A673 (cell line): ENCODE measurements at regions not wholly inside any gene's neighbourhood (a gene's known extent, or its start where the extent isn't known, plus 50 kb on each side); places are given as distances from the start of the nearest gene placed in this dataset.

ENCODE experiments used
- BruUV-seq: library from RNA; stranded (reverse); fragments of 400-500 nt; replicated peaks from 2 replicates; lab custom pipeline; 2021; lab: Mats Ljungman, UMichigan
- CTCF ChIA-PET: fragments of 300-600 bp; sonication (Branson Sonifier 250); formaldehyde crosslinking; loops from one replicate; lab custom pipeline; 2022; ENCODE audit warnings: antibody characterized with exemption; lab: Charles Lee
- POLR2A ChIA-PET: fragments of 300-600 bp; sonication (Branson Sonifier 250); formaldehyde crosslinking; loops from one replicate; lab custom pipeline; 2022; ENCODE audit warnings: antibody characterized with exemption; ENCODE audit not compliant: low non-redundant PET; lab: Charles Lee
- DNase-seq: peaks from one replicate; pipeline ENCODE4 v3.0.0-alpha.2; 2015; ENCODE audit warnings: low spot score
- H3K27ac ChIP-seq: fragments of 200-600 bp; sonication (generic); 2 replicates; pipeline ENCODE4 v1.5.1; 2016; ENCODE audit warnings: mixed run types, low read depth, mild to moderate bottlenecking, mixed read lengths, antibody characterized with exemption, low read length; ENCODE audit not compliant: poor library complexity, severe bottlenecking
- H3K27me3 ChIP-seq: fragments of 200-600 bp; sonication (generic); replicated peaks from 2 replicates; pipeline ENCODE4 v1.6.1; 2017; ENCODE audit warnings: mixed run types, low read depth, mild to moderate bottlenecking, mixed read lengths, antibody characterized with exemption, low read length; ENCODE audit not compliant: insufficient read depth, poor library complexity
- H3K36me3 ChIP-seq: fragments of 200-600 bp; sonication (generic); 2 replicates; pipeline ENCODE4 v1.6.1; 2016; ENCODE audit warnings: mixed run types, mild to moderate bottlenecking, mixed read lengths, antibody characterized with exemption, low read length; ENCODE audit not compliant: insufficient read depth, poor library complexity, severe bottlenecking
- H3K4me1 ChIP-seq: fragments of 200-600 bp; sonication (generic); 2 replicates; pipeline ENCODE4 v1.6.1; 2017; ENCODE audit warnings: mixed run types, mild to moderate bottlenecking, mixed read lengths, antibody characterized with exemption, low read length; ENCODE audit not compliant: insufficient read depth, poor library complexity, severe bottlenecking
- H3K4me3 ChIP-seq: fragments of 200-600 bp; sonication (generic); 2 replicates; pipeline ENCODE4 v1.5.1; 2016; ENCODE audit warnings: low read depth, mixed run types, mild to moderate bottlenecking, mixed read lengths, low read length; ENCODE audit not compliant: poor library complexity, severe bottlenecking
- H3K9me3 ChIP-seq: fragments of 200-600 bp; sonication (generic); 2 replicates; pipeline ENCODE4 v1.6.1; 2016; ENCODE audit warnings: mixed run types, low read depth, mild to moderate bottlenecking, mixed read lengths, antibody characterized with exemption, low read length; ENCODE audit not compliant: poor library complexity, severe bottlenecking
- EZH2 ChIP-seq: fragments of 200-600 bp; sonication (generic); IDR thresholded peaks from 2 replicates; pipeline ENCODE4 v1.6.1; 2017; ENCODE audit warnings: borderline replicate concordance, low read depth, mild to moderate bottlenecking, mixed read lengths, antibody characterized with exemption, low read length; ENCODE audit not compliant: poor library complexity, severe bottlenecking
- intact Hi-C: fragments of 100-400 bp; cut with micrococcal nuclease; formaldehyde crosslinking; loops from one replicate; pipeline ENCODE4 v1.10.0; 2022; ENCODE audit not compliant: unreplicated experiment
- TF ChIP-seq, protein P1 (sequence below): fragments of 300-800, 200-600 bp; sonication (generic); conservative IDR thresholded peaks from 2 replicates; pipeline ENCODE4 v1.5.1; 2017; ENCODE audit warnings: low read depth, mild to moderate bottlenecking, antibody characterized with exemption, low read length, moderate library complexity, mixed read lengths

DNA sequence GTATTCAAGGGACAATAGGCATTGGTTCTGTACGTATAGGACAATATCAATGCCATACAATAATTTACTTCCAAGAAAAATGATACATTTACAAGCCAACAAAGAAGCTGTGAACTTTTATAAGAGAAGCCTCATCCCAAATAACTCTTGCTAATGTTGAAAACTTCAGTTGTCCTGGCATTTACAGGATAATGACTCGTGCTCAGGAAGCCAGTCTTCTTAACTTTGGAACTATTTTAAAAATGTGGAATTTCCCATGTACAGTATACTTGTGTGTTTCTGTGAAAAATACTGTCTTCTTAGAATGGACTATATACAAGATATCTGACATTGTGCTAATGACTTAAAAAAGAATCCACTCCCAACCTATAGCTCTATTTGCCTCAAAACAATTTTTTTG, 1479.3 kb upstream of the CDH9 start:
- peaks cover 3% of the 10 kb centered on the region for H3K9me3 ChIP-seq
- CTCF ChIA-PET = no interaction called here
- no peak overlapping the region for H3K27ac ChIP-seq
- H3K27me3 ChIP-seq = no peaks in the 10 kb centered on the region
- no peaks in the 10 kb centered on the region for H3K4me1 ChIP-seq
- no peaks in the 10 kb centered on the region for H3K36me3 ChIP-seq
- no peak for TF ChIP-seq EZH2
- TF ChIP-seq, protein P1, sequence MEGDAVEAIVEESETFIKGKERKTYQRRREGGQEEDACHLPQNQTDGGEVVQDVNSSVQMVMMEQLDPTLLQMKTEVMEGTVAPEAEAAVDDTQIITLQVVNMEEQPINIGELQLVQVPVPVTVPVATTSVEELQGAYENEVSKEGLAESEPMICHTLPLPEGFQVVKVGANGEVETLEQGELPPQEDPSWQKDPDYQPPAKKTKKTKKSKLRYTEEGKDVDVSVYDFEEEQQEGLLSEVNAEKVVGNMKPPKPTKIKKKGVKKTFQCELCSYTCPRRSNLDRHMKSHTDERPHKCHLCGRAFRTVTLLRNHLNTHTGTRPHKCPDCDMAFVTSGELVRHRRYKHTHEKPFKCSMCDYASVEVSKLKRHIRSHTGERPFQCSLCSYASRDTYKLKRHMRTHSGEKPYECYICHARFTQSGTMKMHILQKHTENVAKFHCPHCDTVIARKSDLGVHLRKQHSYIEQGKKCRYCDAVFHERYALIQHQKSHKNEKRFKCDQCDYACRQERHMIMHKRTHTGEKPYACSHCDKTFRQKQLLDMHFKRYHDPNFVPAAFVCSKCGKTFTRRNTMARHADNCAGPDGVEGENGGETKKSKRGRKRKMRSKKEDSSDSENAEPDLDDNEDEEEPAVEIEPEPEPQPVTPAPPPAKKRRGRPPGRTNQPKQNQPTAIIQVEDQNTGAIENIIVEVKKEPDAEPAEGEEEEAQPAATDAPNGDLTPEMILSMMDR = no peak
- POLR2A ChIA-PET = no interaction called here
- BruUV-seq = no TSS peak
- intact Hi-C loops = no loop called here
- no peak overlapping the region for H3K4me3 ChIP-seq
- no peak for DNase-seq

DNA sequence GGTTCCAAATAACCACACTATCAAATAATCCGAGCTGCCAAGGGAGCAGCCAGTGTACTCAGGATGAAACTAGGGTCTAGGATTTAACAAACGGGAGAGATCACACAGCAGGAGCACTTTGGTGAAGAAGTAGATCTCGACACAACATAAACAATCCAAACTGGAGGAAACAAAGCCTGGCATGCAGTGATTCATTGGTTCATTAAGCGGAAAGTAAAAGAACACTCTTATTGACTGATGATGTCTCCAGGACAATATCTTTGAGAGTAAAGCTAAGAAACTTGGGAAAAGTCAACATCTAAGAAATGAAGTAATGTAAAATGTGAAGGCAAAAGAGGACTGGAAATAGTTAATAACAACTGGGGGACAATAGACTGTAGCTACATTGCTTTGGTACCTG, 1478.3 kb upstream of the CDH9 start:
- CTCF ChIA-PET = no interaction called here
- no peak for TF ChIP-seq EZH2
- TF ChIP-seq, protein P1 = no peak

DNA sequence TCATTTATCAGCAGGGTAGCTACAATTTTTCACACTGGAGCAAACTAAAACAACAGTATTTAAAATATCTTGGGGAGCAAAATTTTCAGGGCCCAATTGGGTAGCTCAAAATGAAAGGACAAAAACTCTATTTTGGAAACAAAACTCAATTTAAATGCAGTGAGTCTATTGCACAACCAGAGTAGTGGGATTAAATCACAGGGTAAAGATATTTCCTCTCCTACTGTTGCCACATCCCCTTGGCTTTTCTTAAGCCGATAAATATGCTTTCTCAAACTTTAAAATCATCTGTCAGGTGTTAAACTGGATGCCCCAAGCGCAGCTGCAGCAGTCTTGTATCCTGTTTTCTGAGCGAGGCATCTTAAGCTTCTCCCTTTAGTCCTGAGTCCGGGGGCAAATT, 1474.3 kb upstream of the CDH9 start:
- TF ChIP-seq, protein P1 = no peak
- no peak for TF ChIP-seq EZH2
- intact Hi-C loops = no loop called here

More for the DNA sequence above, 1478.3 kb upstream of the CDH9 start:
- Histone ChIP-seq H3K4me3 (no peak overlapping the region), H3K36me3 (no peaks in the 10 kb centered on the region), H3K27me3 (no peaks in the 10 kb centered on the region), H3K27ac (no peak overlapping the region), H3K4me1 (no peaks in the 10 kb centered on the region), H3K9me3 (peaks cover 3% of the 10 kb centered on the region)
- no peak for DNase-seq
- intact Hi-C loops = no loop called here
- BruUV-seq = no TSS peak
- POLR2A ChIA-PET = no interaction called here

More for the DNA sequence above, 1474.3 kb upstream of the CDH9 start:
- CTCF ChIA-PET = no interaction called here
- Histone ChIP-seq H3K27me3 (no peaks in the 10 kb centered on the region), H3K36me3 (no peaks in the 10 kb centered on the region), H3K4me3 (no peak overlapping the region), H3K4me1 (no peaks in the 10 kb centered on the region), H3K9me3 (no peaks in the 10 kb centered on the region), H3K27ac (no peak overlapping the region)
- DNase-seq = peak; percentile 18
- no TSS peak for BruUV-seq
- POLR2A ChIA-PET = no interaction called here
